K562 (cell line): ENCODE measurements at regions not wholly inside any gene's neighbourhood (a gene's known extent, or its start where the extent isn't known, plus 50 kb on each side); places are given as distances from the start of the nearest gene placed in this dataset.

Experiments
- ATAC-seq: fragments of 200-7000 bp; cut with Tn5 transposase; 3 replicates; pipeline ENCODE4 v1.9.1; 2020; ENCODE audit warnings: moderate library complexity
- BruUV-seq: library from RNA; stranded (reverse); fragments of 400-500 nt; replicated peaks from 2 replicates; lab custom pipeline; 2021; lab: Mats Ljungman, UMichigan
- CTCF ChIA-PET: fragments of 300-600 bp; formaldehyde crosslinking; extraction: SDS; loops from one replicate; lab custom pipeline; 2021; ENCODE audit warnings: low intra/inter-chr PET ratio; lab: Yijun Ruan, JAX
- POLR2A ChIA-PET: fragments of 300-600, 350-650 bp; sonication (Branson Sonifier 250); formaldehyde crosslinking; extraction: SDS; loops from one replicate; lab custom pipeline; 2021; ENCODE audit warnings: antibody characterized with exemption, inconsistent platforms; lab: Yijun Ruan, JAX
- DNase-seq, 4 experiments: peaks; one replicate each; pipeline versions ENCODE4 v3.0.0 to v3.0.0-alpha.2; 2011 to 2018; ENCODE audit warnings: low spot score in 3 of 4, mixed read lengths in 3 of 4; ENCODE audit errors: extremely low read depth in 1 of 4
- FAIRE-seq: peaks from 2 replicates; lab custom pipeline; 2011; peaks lifted over from hg19 to GRCh38; lab: Jason Lieb, UNC
- H2AFZ ChIP-seq: 2 replicates; pipeline ENCODE4 v1.6.0; 2011; ENCODE audit warnings: low read depth, low read length, control low read depth, inconsistent platforms
- H3K27ac ChIP-seq: fragments of 200-600 bp; 3 replicates; pipeline ENCODE4 v1.8.0; 2011; ENCODE audit warnings: low read depth, mild to moderate bottlenecking, control low read depth, inconsistent platforms, low read length, moderate library complexity, mixed read lengths; ENCODE audit errors: extremely low read depth
- H3K27me3 ChIP-seq, 2 experiments: fragments of 300-600 bp in 1 of 2; 2 replicates in 1 of 2; 3 replicates in 1 of 2; pipeline versions ENCODE4 v1.6.0 to v1.8.0; 2011; ENCODE audit warnings: inconsistent platforms in 2 of 2, low read length in 2 of 2, mild to moderate bottlenecking in 1 of 2, mixed read lengths in 1 of 2, moderate library complexity in 1 of 2; ENCODE audit not compliant: control insufficient read depth in 2 of 2, insufficient read depth in 2 of 2
- H3K36me3 ChIP-seq: fragments of 300-600 bp; 3 replicates; pipeline ENCODE4 v1.8.0; 2011; ENCODE audit warnings: mild to moderate bottlenecking, low read length, inconsistent platforms; ENCODE audit not compliant: control insufficient read depth, insufficient read depth
- H3K4me1 ChIP-seq, 2 experiments: fragments of 200-600 bp in 1 of 2; replicated peaks in 1 of 2; 2 replicates in 1 of 2; 3 replicates in 1 of 2; pipeline versions ENCODE4 v1.5.1 to v1.8.0; 2011; ENCODE audit warnings: inconsistent platforms in 2 of 2, low read length in 2 of 2, mild to moderate bottlenecking in 1 of 2, mixed read lengths in 1 of 2, moderate library complexity in 1 of 2; ENCODE audit not compliant: control insufficient read depth in 2 of 2, insufficient read depth in 2 of 2
- H3K4me2 ChIP-seq: 2 replicates; pipeline ENCODE4 v1.6.1; 2011; ENCODE audit warnings: low read length, control low read depth, inconsistent platforms, mixed read lengths; ENCODE audit not compliant: insufficient read depth
- H3K4me3 ChIP-seq: fragments of 200-600 bp; sonication (generic), shearing (Covaris generic); 2 replicates; pipeline ENCODE4 v1.5.1; 2016; ENCODE audit warnings: control low read depth, inconsistent platforms
- H3K79me2 ChIP-seq: fragments of 200-600 bp; 3 replicates; pipeline ENCODE4 v1.8.0; 2011; ENCODE audit warnings: low read length, inconsistent platforms; ENCODE audit not compliant: control insufficient read depth, insufficient read depth
- H3K9ac ChIP-seq, 2 experiments: 2 replicates each; pipeline versions ENCODE4 v1.6.0 to v1.6.1; 2011; ENCODE audit warnings: low read depth in 2 of 2, low read length in 2 of 2, control low read depth in 1 of 2, inconsistent platforms in 1 of 2, mild to moderate bottlenecking in 1 of 2, mixed read lengths in 1 of 2; ENCODE audit not compliant: insufficient read depth in 1 of 2
- H3K9me1 ChIP-seq: one replicate; pipeline ENCODE4 v1.6.0; 2011; ENCODE audit warnings: inconsistent platforms, mild to moderate bottlenecking, low read length, moderate library complexity; ENCODE audit not compliant: control insufficient read depth, insufficient read depth
- H3K9me3 ChIP-seq: replicated peaks from 2 replicates; pipeline ENCODE4 v1.5.1; 2011; ENCODE audit warnings: low read depth, low read length, inconsistent platforms; ENCODE audit not compliant: control insufficient read depth, insufficient read depth
- H4K20me1 ChIP-seq: replicated peaks from 2 replicates; pipeline ENCODE4 v1.6.1; 2011; ENCODE audit warnings: low read length, inconsistent platforms, mixed read lengths; ENCODE audit not compliant: control insufficient read depth, insufficient read depth
- MECOM ChIP-seq: fragments of 250-450 bp; sonication (Bioruptor Pico); IDR thresholded peaks from 2 replicates; pipeline ENCODE4 v1.8.0; 2022; ENCODE audit warnings: inconsistent platforms
- SRSF3 ChIP-seq: fragments of 200-400 bp; formaldehyde crosslinking; IDR thresholded peaks from 2 replicates; pipeline ENCODE4 v1.6.1; 2016; ENCODE audit warnings: mild to moderate bottlenecking, low read length, moderate library complexity; ENCODE audit not compliant: insufficient read depth
- ZNF274 ChIP-seq: IDR thresholded peaks from 2 replicates; pipeline ENCODE4 v1.6.1; 2011; ENCODE audit warnings: low read depth, mild to moderate bottlenecking, low read length, moderate library complexity, borderline replicate concordance
- WGBS: fragments of 100-300 bp; shearing (Covaris generic); methylation state at CpG from one replicate; pipeline ENCODE4 v1.1.6; 2016; ENCODE audit warnings: low coverage, mixed read lengths; ENCODE audit not compliant: insufficient coverage; ENCODE audit errors: missing lambda C conversion rate; 5-methylcytosine and 5-hydroxymethylcytosine counted together
- in situ Hi-C: fragments of 300-500 bp; cut with MboI; formaldehyde crosslinking; loops from 4 replicates; pipeline ENCODE4 v1.15.0; 2018; ENCODE audit warnings: inconsistent platforms, mixed read lengths
- intact Hi-C: fragments of 100-400 bp; cut with micrococcal nuclease; formaldehyde crosslinking; loops from 2 replicates; pipeline ENCODE4 v1.14.2; 2022
- TF ChIP-seq, protein P1 (sequence below): fragments of 450-650 bp; formaldehyde crosslinking; IDR thresholded peaks from 2 replicates; pipeline ENCODE4 v1.4.0; 2020; ENCODE audit warnings: mild to moderate bottlenecking, moderate library complexity

DNA sequence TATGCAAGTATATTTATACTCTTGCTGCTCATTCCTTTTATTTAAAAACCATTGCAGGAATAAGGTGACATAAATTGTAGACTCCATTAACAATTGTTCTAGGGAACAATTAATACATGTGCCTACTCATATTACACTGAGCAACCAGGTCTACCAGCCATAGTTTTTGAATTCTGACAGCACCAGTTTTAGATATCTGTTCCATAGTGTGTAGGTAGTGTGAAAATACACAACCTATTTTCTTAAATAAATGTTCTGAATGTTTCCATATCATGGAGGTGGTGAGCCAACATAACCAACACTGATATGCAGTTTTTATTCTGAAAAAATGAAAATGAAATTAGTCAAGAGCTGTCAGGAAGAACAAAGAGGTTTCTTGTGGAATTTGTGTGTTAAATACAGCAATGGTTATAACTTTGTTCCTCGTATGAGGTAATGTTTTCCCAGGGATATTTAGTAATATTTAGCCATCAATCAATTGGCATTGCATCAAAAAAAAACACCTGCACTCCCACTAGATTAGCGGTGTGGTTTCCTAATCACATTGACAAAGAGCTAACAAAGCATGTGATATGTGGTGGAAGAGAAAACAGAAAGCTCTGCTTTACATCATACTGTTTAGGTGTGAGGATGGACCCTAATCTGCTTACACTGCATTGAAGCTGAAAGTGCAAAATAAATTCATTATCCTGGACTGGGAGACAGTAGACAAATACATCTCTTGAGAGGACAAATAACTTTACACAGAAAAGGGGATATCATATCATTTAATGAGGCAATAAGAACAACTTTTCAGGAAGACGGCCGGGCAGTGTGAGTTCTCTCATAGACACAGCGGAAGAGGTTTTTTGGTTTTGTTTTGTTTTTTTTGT is 369.5 kb upstream of the THBS1 start:
- CTCF ChIA-PET = no interaction called here
- H3K9me3 ChIP-seq = no peaks in the 10 kb centered on the region
- 6% methylated on average over 5 of the region's 5 CpGs for WGBS
- H3K9me1 ChIP-seq = no peaks in the 10 kb centered on the region
- no peaks in the 10 kb centered on the region for H4K20me1 ChIP-seq
- peaks cover 0 to 8% of the 10 kb centered on the region in 2 experiments; a peak in 2 of 5 replicates for H3K4me1 ChIP-seq
- no peaks in the 10 kb centered on the region for H3K36me3 ChIP-seq
- no peak for DNase-seq
- TF ChIP-seq, protein P1, sequence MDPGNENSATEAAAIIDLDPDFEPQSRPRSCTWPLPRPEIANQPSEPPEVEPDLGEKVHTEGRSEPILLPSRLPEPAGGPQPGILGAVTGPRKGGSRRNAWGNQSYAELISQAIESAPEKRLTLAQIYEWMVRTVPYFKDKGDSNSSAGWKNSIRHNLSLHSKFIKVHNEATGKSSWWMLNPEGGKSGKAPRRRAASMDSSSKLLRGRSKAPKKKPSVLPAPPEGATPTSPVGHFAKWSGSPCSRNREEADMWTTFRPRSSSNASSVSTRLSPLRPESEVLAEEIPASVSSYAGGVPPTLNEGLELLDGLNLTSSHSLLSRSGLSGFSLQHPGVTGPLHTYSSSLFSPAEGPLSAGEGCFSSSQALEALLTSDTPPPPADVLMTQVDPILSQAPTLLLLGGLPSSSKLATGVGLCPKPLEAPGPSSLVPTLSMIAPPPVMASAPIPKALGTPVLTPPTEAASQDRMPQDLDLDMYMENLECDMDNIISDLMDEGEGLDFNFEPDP (CRISPR knock-in tag) = no peak
- TF ChIP-seq SRSF3 (no peak), ZNF274 (peak; percentile 57; the same call in 1 of the 2 replicates), MECOM (CRISPR knock-in tag) (no peak)
- H3K27ac ChIP-seq = no peak overlapping the region
- no peak for ATAC-seq
- H2AFZ ChIP-seq = no peak overlapping the region
- intact Hi-C loops = no loop called here
- H3K9ac ChIP-seq = no peak overlapping the region
- H3K79me2 ChIP-seq = no peaks in the 10 kb centered on the region
- no TSS peak for BruUV-seq
- no peak overlapping the region for H3K4me2 ChIP-seq
- H3K27me3 ChIP-seq = no peaks in the 10 kb centered on the region
- in situ Hi-C loops = no loop called here
- no peak for FAIRE-seq
- H3K4me3 ChIP-seq = no peak overlapping the region
- POLR2A ChIA-PET = interaction anchor here (0.7 kb wide), 1 partner anchor 204 kb away, joined by 3 read pairs; no protein-coding TSS in a partner anchor
